ENCODE measurements at regions not wholly inside any gene's neighbourhood (a gene's known extent, or its start where the extent isn't known, plus 50 kb on each side); places are given as distances from the start of the nearest gene placed in this dataset.

GRCh38 chr17:53330756-53331155 is 492.0 kb upstream of the KIF2B start:
- Mint-ChIP-seq H3K4me3 (no peak overlapping the region), H3K9me3 (peaks cover 4 to 31% (median 14%) of the 10 kb centered on the region in 6 donors), H3K27me3 (ENCODE audit: low read depth in 3 of 3) (no peaks in the 10 kb centered on the region), H3K36me3 (no peaks in the 10 kb centered on the region), H3K4me1 (no peaks in the 10 kb centered on the region), H3K27ac (no peak overlapping the region)
- no peak for DNase-seq

DNA sequence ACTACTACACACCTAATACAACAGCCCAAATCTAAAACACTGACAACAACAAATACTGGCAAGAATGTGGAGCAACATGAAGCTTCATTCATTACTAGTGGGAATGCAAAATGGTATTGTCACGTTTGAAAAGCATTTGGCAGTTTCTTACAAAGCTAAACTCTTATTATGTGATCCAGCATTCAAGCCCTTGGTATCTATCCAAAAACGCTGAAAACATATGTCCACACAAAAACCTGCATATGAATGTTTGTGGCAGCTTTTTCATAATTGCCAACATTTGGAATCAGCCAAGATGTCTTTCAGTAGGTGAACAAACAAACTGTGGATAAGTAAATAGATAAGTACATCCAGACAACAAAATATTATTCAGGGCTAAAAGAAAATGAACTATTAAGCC is 501.1 kb upstream of the KIF2B start:
- Mint-ChIP-seq H3K9me3 (peaks cover under 1 to 34% (median 11%) of the 10 kb centered on the region in 6 donors), H3K4me3 (no peak overlapping the region), H3K36me3 (no peaks in the 10 kb centered on the region), H3K27me3 (ENCODE audit: low read depth in 3 of 3) (no peaks in the 10 kb centered on the region), H3K4me1 (no peaks in the 10 kb centered on the region), H3K27ac (no peak overlapping the region)
- DNase-seq = no peak

- Mint-ChIP-seq H3K4me1 (no peaks in the 10 kb centered on the region), H3K36me3 (no peaks in the 10 kb centered on the region), H3K27me3 (ENCODE audit: low read depth in 3 of 3) (no peaks in the 10 kb centered on the region), H3K27ac (no peak overlapping the region), H3K4me3 (no peak overlapping the region), H3K9me3 (peaks cover 5 to 44% (median 16%) of the 10 kb centered on the region in 6 donors)
- DNase-seq = no peak
Measured at GRCh38 chr17:53319947-53320346, 502.8 kb upstream of the KIF2B start.

GRCh38 chr17:53316988-53317387 is 505.7 kb upstream of the KIF2B start:
- Mint-ChIP-seq H3K4me1 (no peaks in the 10 kb centered on the region), H3K4me3 (no peak overlapping the region), H3K27ac (no peak overlapping the region), H3K36me3 (no peaks in the 10 kb centered on the region), H3K27me3 (ENCODE audit: low read depth in 3 of 3) (no peaks in the 10 kb centered on the region), H3K9me3 (peaks cover 5 to 33% (median 16%) of the 10 kb centered on the region in 6 donors)
- DNase-seq = no peak

DNA sequence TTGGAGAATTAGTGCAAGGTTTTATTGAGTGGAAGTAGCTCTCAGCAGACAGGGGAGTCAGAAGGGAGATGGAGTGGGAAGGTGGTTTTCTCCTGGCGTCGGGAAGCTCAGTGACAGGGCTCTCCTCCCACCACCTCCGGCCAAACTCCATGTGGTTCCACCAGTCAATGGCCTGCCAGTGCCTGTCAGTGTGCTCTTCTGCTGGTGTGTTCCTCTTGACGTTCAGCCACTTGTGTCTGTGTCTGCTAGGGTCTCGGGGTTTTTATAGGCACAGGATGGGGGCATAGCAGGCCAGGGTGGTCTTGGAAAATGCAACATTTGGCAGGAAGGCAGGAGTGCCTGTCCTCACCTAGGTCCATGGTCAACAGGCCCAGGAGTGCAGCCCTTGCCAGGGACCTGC is 506.7 kb upstream of the KIF2B start:
- Mint-ChIP-seq H3K36me3 (no peaks in the 10 kb centered on the region), H3K27me3 (ENCODE audit: low read depth in 3 of 3) (no peaks in the 10 kb centered on the region), H3K4me1 (no peaks in the 10 kb centered on the region), H3K4me3 (no peak overlapping the region), H3K27ac (no peak overlapping the region), H3K9me3 (peaks cover 5 to 36% (median 16%) of the 10 kb centered on the region in 6 donors)
- no peak for DNase-seq

- no peak overlapping the region for H3K4me3 Mint-ChIP-seq
- no peaks in the 10 kb centered on the region for H3K36me3 Mint-ChIP-seq
- H3K27ac Mint-ChIP-seq = no peak overlapping the region
- H3K27me3 Mint-ChIP-seq (ENCODE audit: low read depth in 3 of 3) = no peaks in the 10 kb centered on the region
- no peak for DNase-seq
- H3K9me3 Mint-ChIP-seq = peaks cover 5 to 42% (median 17%) of the 10 kb centered on the region in 6 donors
- H3K4me1 Mint-ChIP-seq = no peaks in the 10 kb centered on the region
Measured at GRCh38 chr17:53314521-53314920, 508.2 kb upstream of the KIF2B start.

- Mint-ChIP-seq H3K9me3 (peaks cover 7 to 50% (median 24%) of the 10 kb centered on the region in 6 donors), H3K4me3 (no peak overlapping the region), H3K36me3 (no peaks in the 10 kb centered on the region), H3K4me1 (no peaks in the 10 kb centered on the region), H3K27me3 (ENCODE audit: low read depth in 3 of 3) (no peaks in the 10 kb centered on the region), H3K27ac (no peak overlapping the region)
- DNase-seq = no peak
Measured at GRCh38 chr17:53313746-53314145, 509.0 kb upstream of the KIF2B start.

- Mint-ChIP-seq H3K27ac (no peak overlapping the region), H3K36me3 (no peaks in the 10 kb centered on the region), H3K4me1 (no peaks in the 10 kb centered on the region), H3K9me3 (peaks cover 1 to 37% (median 15%) of the 10 kb centered on the region in 6 donors), H3K4me3 (no peak overlapping the region), H3K27me3 (ENCODE audit: low read depth in 3 of 3) (peaks cover 0 to 3% (median 0%) of the 10 kb centered on the region in 3 donors)
- no peak for DNase-seq
Measured at GRCh38 chr17:53278466-53278865, 544.3 kb upstream of the KIF2B start.

GRCh38 chr17:53273126-53273525 is 549.6 kb upstream of the KIF2B start:
- Mint-ChIP-seq H3K36me3 (no peaks in the 10 kb centered on the region), H3K27ac (no peak overlapping the region), H3K27me3 (ENCODE audit: low read depth in 3 of 3) (no peaks in the 10 kb centered on the region), H3K9me3 (peaks cover 2 to 38% (median 10%) of the 10 kb centered on the region in 6 donors), H3K4me3 (no peak overlapping the region), H3K4me1 (no peaks in the 10 kb centered on the region)
- DNase-seq = no peak

DNA sequence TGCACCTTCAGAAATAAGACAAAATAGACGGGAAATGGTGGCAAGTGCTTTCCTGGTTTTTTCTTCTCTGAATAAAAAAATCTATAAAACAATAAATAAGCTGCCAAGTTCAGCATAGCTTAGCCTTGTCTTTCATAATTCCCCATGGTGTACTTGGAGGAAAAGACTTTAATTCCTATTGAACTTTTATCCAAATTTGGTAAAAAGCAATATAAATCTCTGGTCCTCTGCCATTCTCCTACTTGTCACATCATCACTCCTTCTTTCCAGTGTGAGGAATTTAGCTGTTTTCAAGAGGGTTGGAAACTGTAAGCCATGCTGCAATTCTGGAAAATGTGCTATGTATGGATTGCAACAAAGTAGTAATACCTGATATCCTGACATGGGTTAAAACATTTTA is 551.8 kb upstream of the KIF2B start:
- Mint-ChIP-seq H3K9me3 (peaks cover 4 to 31% (median 10%) of the 10 kb centered on the region in 6 donors), H3K36me3 (no peaks in the 10 kb centered on the region), H3K27ac (no peak overlapping the region), H3K27me3 (ENCODE audit: low read depth in 3 of 3) (no peaks in the 10 kb centered on the region), H3K4me1 (no peaks in the 10 kb centered on the region), H3K4me3 (no peak overlapping the region)
- no peak for DNase-seq

- Mint-ChIP-seq H3K4me1 (no peaks in the 10 kb centered on the region), H3K4me3 (no peak overlapping the region), H3K27me3 (ENCODE audit: low read depth in 3 of 3) (no peaks in the 10 kb centered on the region), H3K36me3 (no peaks in the 10 kb centered on the region), H3K9me3 (peaks cover 5 to 20% (median 15%) of the 10 kb centered on the region in 6 donors), H3K27ac (no peak overlapping the region)
- DNase-seq = no peak
Measured at GRCh38 chr17:53264730-53265129, 558.0 kb upstream of the KIF2B start.

- Mint-ChIP-seq H3K27ac (no peak overlapping the region), H3K36me3 (no peaks in the 10 kb centered on the region), H3K4me1 (no peaks in the 10 kb centered on the region), H3K4me3 (no peak overlapping the region), H3K9me3 (peaks cover 6 to 54% (median 28%) of the 10 kb centered on the region in 6 donors), H3K27me3 (ENCODE audit: low read depth in 3 of 3) (no peaks in the 10 kb centered on the region)
- DNase-seq = no peak
Measured at GRCh38 chr17:53253956-53254597, 568.6 kb upstream of the KIF2B start.

DNA sequence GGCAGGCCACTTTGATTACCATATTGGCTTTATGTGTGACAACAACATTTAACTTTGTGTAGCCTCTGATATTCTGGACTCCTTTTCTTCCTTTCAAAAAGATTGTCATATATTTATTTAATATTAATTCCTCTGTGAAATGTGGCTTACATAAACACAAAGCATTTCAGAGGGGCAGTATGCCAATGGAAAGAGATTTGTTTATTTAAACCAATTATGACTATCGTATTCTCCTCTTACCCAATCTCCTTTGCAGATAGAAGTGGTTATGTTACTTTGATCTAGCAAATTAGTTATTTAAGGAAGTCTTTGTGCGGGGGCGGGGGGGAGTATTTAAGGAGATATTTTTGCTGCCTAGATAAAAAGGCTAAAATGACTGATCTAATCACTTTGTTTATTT is 573.7 kb upstream of the KIF2B start:
- Mint-ChIP-seq H3K36me3 (no peaks in the 10 kb centered on the region), H3K27ac (no peak overlapping the region), H3K4me3 (no peak overlapping the region)

GRCh38 chr17:53234138-53234537 is 588.6 kb upstream of the KIF2B start:
- H3K4me3 Mint-ChIP-seq = no peak overlapping the region

More for the DNA sequence above, 573.7 kb upstream of the KIF2B start:
- no peak for DNase-seq
- Mint-ChIP-seq H3K9me3 (peaks cover 3 to 36% (median 11%) of the 10 kb centered on the region in 6 donors), H3K4me1 (no peaks in the 10 kb centered on the region), H3K27me3 (ENCODE audit: low read depth in 3 of 3) (no peaks in the 10 kb centered on the region)

DNA sequence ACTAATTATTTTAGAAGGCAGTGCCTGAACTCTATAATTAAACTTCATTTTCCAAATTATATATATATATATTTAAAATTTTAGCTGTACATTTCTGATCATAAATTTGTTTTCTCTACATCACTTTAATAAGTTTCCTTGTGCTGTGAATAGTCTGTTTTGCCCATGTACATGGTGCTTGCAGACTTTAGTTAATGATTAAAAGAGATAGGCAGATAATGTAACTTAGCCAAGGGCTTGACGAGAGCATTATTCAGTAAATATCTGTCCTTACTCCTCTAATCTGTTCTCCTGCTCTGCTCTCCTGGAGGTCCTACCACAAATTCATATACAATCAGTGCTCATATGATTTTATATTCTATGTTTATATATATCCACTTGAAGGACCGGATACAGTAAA is 595.2 kb upstream of the KIF2B start:
- no peak overlapping the region for H3K27ac Mint-ChIP-seq

More at GRCh38 chr17:53234138-53234537, 588.6 kb upstream of the KIF2B start:
- Mint-ChIP-seq H3K36me3 (peaks cover 0 to 4% (median 0%) of the 10 kb centered on the region in 3 donors), H3K27ac (no peak overlapping the region), H3K27me3 (ENCODE audit: low read depth in 3 of 3) (peaks cover 0 to 2% (median 1%) of the 10 kb centered on the region in 3 donors), H3K4me1 (no peaks in the 10 kb centered on the region), H3K9me3 (peaks cover 5 to 53% (median 24%) of the 10 kb centered on the region in 6 donors)
- no peak for DNase-seq

More for the DNA sequence above, 595.2 kb upstream of the KIF2B start:
- no peak for DNase-seq
- H3K36me3 Mint-ChIP-seq = peaks cover 0 to 4% (median 0%) of the 10 kb centered on the region in 3 donors
- peaks cover 0 to 3% (median 0%) of the 10 kb centered on the region in 3 donors for H3K27me3 Mint-ChIP-seq (ENCODE audit: low read depth in 3 of 3)
- no peak overlapping the region for H3K4me3 Mint-ChIP-seq
- no peaks in the 10 kb centered on the region for H3K4me1 Mint-ChIP-seq
- H3K9me3 Mint-ChIP-seq = peaks cover 10 to 51% (median 39%) of the 10 kb centered on the region in 6 donors
